Naive thymus-derived CD4-positive, alpha-beta T cell (primary cell): ENCODE measurements at regions not wholly inside any gene's neighbourhood (a gene's known extent, or its start where the extent isn't known, plus 50 kb on each side); places are given as distances from the start of the nearest gene placed in this dataset.
"Not testable (repeated sequence)": the region's sequence is repeated elsewhere in the genome, so short reads cannot be mapped to it uniquely, and the experiment has no call there.

Experiments used
- ATAC-seq: fragments of 150-1000 bp; cut with Tn5 transposase; 2 replicates; pipeline ENCODE4 v1.10.0; 2021; ENCODE audit warnings: mild to moderate bottlenecking, moderate library complexity
- CTCF ChIA-PET: fragments of 350-600 bp; sonication (Branson Sonifier 250); formaldehyde crosslinking; loops from one replicate; lab custom pipeline; 2021; ENCODE audit warnings: antibody characterized with exemption; lab: Charles Lee
- POLR2A ChIA-PET: fragments of 350-600 bp; sonication (Branson Sonifier 250); formaldehyde crosslinking; loops from one replicate; lab custom pipeline; 2021; ENCODE audit warnings: antibody characterized with exemption, inconsistent platforms; lab: Charles Lee
- DNase-seq, 9 donors: peaks; one replicate each; pipeline versions ENCODE4 v3.0.0 to v3.0.0-alpha.2; 2020 to 2022; ENCODE audit warnings: mixed read lengths in 1 of 9
- H3K27ac ChIP-seq: one replicate; pipeline ENCODE4 v1.7.0; 2013; ENCODE audit warnings: mild to moderate bottlenecking, low read depth, low read length, moderate library complexity
- H3K27me3 ChIP-seq, 2 donors: one replicate each; pipeline ENCODE4 v1.7.0; 2013; ENCODE audit warnings: low read length in 2 of 2, mild to moderate bottlenecking in 2 of 2, moderate library complexity in 2 of 2; ENCODE audit not compliant: control insufficient read depth in 2 of 2, insufficient read depth in 2 of 2
- H3K36me3 ChIP-seq, 3 experiments: 1 replicate in 2 of 3; 2 replicates in 1 of 3; pipeline ENCODE4 v1.7.0; 2013; ENCODE audit warnings: low read length in 3 of 3, mild to moderate bottlenecking in 3 of 3, moderate library complexity in 1 of 3; ENCODE audit not compliant: insufficient read depth in 3 of 3, control insufficient read depth in 2 of 3
- H3K4me1 ChIP-seq, 2 donors: one replicate each; pipeline ENCODE4 v1.7.0; 2013; ENCODE audit warnings: low read length in 2 of 2, mild to moderate bottlenecking in 2 of 2, moderate library complexity in 1 of 2; ENCODE audit not compliant: control insufficient read depth in 2 of 2, insufficient read depth in 2 of 2
- H3K4me3 ChIP-seq: 2 replicates; pipeline ENCODE4 v1.7.0; 2013; ENCODE audit warnings: mild to moderate bottlenecking, low read length
- H3K9me3 ChIP-seq, 3 experiments: 1 replicate in 2 of 3; 2 replicates in 1 of 3; pipeline ENCODE4 v1.7.0; 2013; ENCODE audit warnings: low read length in 3 of 3; ENCODE audit not compliant: control insufficient read depth in 2 of 3
- H3K27ac Mint-ChIP-seq, 9 donors: one replicate each; pipeline ENCODE4 v1.8.0; 2020 to 2022; ENCODE audit warnings: mixed read lengths in 9 of 9, mild to moderate bottlenecking in 8 of 9, moderate library complexity in 5 of 9, inconsistent platforms in 2 of 9
- H3K27me3 Mint-ChIP-seq, 5 donors: one replicate each; pipeline ENCODE4 v1.8.0; 2021 to 2022; ENCODE audit warnings: mixed read lengths in 5 of 5, mild to moderate bottlenecking in 1 of 5
- H3K36me3 Mint-ChIP-seq, 5 donors: one replicate each; pipeline ENCODE4 v1.8.0; 2020 to 2022; ENCODE audit warnings: mixed read lengths in 5 of 5, mild to moderate bottlenecking in 3 of 5, inconsistent platforms in 1 of 5
- H3K4me1 Mint-ChIP-seq, 7 donors: one replicate each; pipeline ENCODE4 v1.8.0; 2020 to 2022; ENCODE audit warnings: mixed read lengths in 7 of 7, mild to moderate bottlenecking in 3 of 7, inconsistent platforms in 1 of 7
- H3K4me3 Mint-ChIP-seq, 10 donors: one replicate each; pipeline ENCODE4 v1.8.0; 2020 to 2022; ENCODE audit warnings: mild to moderate bottlenecking in 10 of 10, mixed read lengths in 10 of 10, moderate library complexity in 6 of 10, inconsistent platforms in 2 of 10
- H3K9me3 Mint-ChIP-seq, 11 donors: one replicate each; pipeline ENCODE4 v1.8.0; 2020 to 2022; ENCODE audit warnings: mixed read lengths in 11 of 11, mild to moderate bottlenecking in 4 of 11, inconsistent platforms in 1 of 11, moderate library complexity in 1 of 11
- intact Hi-C, 2 donors: fragments of 100-400 bp; cut with micrococcal nuclease; formaldehyde crosslinking; loops; one replicate each; pipeline ENCODE4 v1.15.1; 2023

GRCh38 chr6:27014053-27014452 is 233.4 kb upstream of the PRSS16 start:
- DNase-seq, CTCF ChIA-PET, H3K4me3 Mint-ChIP-seq, H3K27ac Mint-ChIP-seq, H3K4me1 Mint-ChIP-seq, H3K36me3 ChIP-seq, H3K27me3 ChIP-seq, POLR2A ChIA-PET, intact Hi-C loops, H3K4me3 ChIP-seq, H3K4me1 ChIP-seq, H3K9me3 ChIP-seq, ATAC-seq, H3K36me3 Mint-ChIP-seq, H3K27ac ChIP-seq: not testable (repeated sequence)
- peaks cover 4 to 28% (median 25%) of the 10 kb centered on the region in 5 donors for H3K27me3 Mint-ChIP-seq
- H3K9me3 Mint-ChIP-seq: peaks cover 0 to 81% (median 22%) of the 10 kb centered on the region in 11 donors

GRCh38 chr6:27016689-27017088 is 230.8 kb upstream of the PRSS16 start:
- H3K36me3 ChIP-seq: no peaks in the 10 kb centered on the region
- DNase-seq (no peak), ATAC-seq (no peak)
- no peak overlapping the region for H3K27ac ChIP-seq
- Mint-ChIP-seq H3K27me3 (peaks cover 0 to 14% (median 9%) of the 10 kb centered on the region in 5 donors), H3K9me3 (peaks cover 0 to 65% (median 17%) of the 10 kb centered on the region in 11 donors), H3K4me1 (peaks cover 0 to 17% (median 11%) of the 10 kb centered on the region in 7 donors), H3K27ac (no peak overlapping the region), H3K4me3 (no peak overlapping the region), H3K36me3 (peaks cover 0 to 3% (median 0%) of the 10 kb centered on the region in 5 donors)
- POLR2A ChIA-PET: no interaction called here
- H3K4me3 ChIP-seq: no peak overlapping the region
- H3K9me3 ChIP-seq: no peaks in the 10 kb centered on the region
- intact Hi-C loops: no loop called here
- H3K27me3 ChIP-seq: no peaks in the 10 kb centered on the region
- peaks cover 0 to 10% of the 10 kb centered on the region in 2 donors for H3K4me1 ChIP-seq
- CTCF ChIA-PET: no interaction called here

GRCh38 chr6:27018401-27018800 is 229.1 kb upstream of the PRSS16 start:
- Mint-ChIP-seq H3K27me3 (peaks cover 0 to 27% (median 4%) of the 10 kb centered on the region in 5 donors), H3K9me3 (peaks cover 0 to 51% (median 17%) of the 10 kb centered on the region in 11 donors), H3K4me1 (peaks cover 0 to 17% (median 11%) of the 10 kb centered on the region in 7 donors), H3K27ac (peak overlapping the region in 1 of 9 donors; percentile 0)
- CTCF ChIA-PET, ATAC-seq, intact Hi-C loops, H3K27ac ChIP-seq, H3K36me3 Mint-ChIP-seq, DNase-seq, H3K9me3 ChIP-seq, H3K36me3 ChIP-seq, H3K4me1 ChIP-seq, POLR2A ChIA-PET, H3K27me3 ChIP-seq, H3K4me3 ChIP-seq, H3K4me3 Mint-ChIP-seq: not testable (repeated sequence)

GRCh38 chr6:27019651-27020552 is 227.6 kb upstream of the PRSS16 start:
- Mint-ChIP-seq H3K9me3 (peaks cover 0 to 42% (median 19%) of the 10 kb centered on the region in 11 donors), H3K27ac (peak overlapping the region in 4 of 9 donors; percentile 23 to 78 (median 32)), H3K4me3 (peak overlapping the region; percentile 70 to 89 (median 84)), H3K36me3 (peaks cover 0 to 3% (median 0%) of the 10 kb centered on the region in 5 donors), H3K27me3 (peaks cover 8 to 41% (median 15%) of the 10 kb centered on the region in 5 donors), H3K4me1 (peaks cover 0 to 17% (median 11%) of the 10 kb centered on the region in 7 donors)
- H3K36me3 ChIP-seq: no peaks in the 10 kb centered on the region
- no peaks in the 10 kb centered on the region for H3K27me3 ChIP-seq
- POLR2A ChIA-PET: no interaction called here
- DNase-seq: peak in 8 of 9 donors; percentile 7 to 40 (median 20)
- peak overlapping the region; percentile 66 for H3K4me3 ChIP-seq
- CTCF ChIA-PET: no interaction called here
- peaks cover 0 to 10% of the 10 kb centered on the region in 2 donors for H3K4me1 ChIP-seq
- H3K9me3 ChIP-seq: no peaks in the 10 kb centered on the region
- intact Hi-C loops: no loop called here
- no peak overlapping the region for H3K27ac ChIP-seq
- peak; percentile 71 for ATAC-seq

- Histone ChIP-seq H3K36me3 (no peaks in the 10 kb centered on the region), H3K4me3 (peak overlapping the region; percentile 66), H3K9me3 (no peaks in the 10 kb centered on the region), H3K27ac (no peak overlapping the region), H3K4me1 (peaks cover 0 to 10% of the 10 kb centered on the region in 2 donors), H3K27me3 (no peaks in the 10 kb centered on the region)
- intact Hi-C loops: no loop called here
- peak overlapping the region; percentile 70 to 89 (median 84) for H3K4me3 Mint-ChIP-seq
- DNase-seq: no peak
- peaks cover 0 to 3% (median 0%) of the 10 kb centered on the region in 5 donors for H3K36me3 Mint-ChIP-seq
- peaks cover 0 to 17% (median 11%) of the 10 kb centered on the region in 7 donors for H3K4me1 Mint-ChIP-seq
- ChIA-PET CTCF (no interaction called here), POLR2A (no interaction called here)
- no peak for ATAC-seq
- peaks cover 0 to 36% (median 13%) of the 10 kb centered on the region in 11 donors for H3K9me3 Mint-ChIP-seq
- peak overlapping the region in 2 of 9 donors; percentile 36 to 78 for H3K27ac Mint-ChIP-seq
- H3K27me3 Mint-ChIP-seq: peaks cover 14 to 46% (median 17%) of the 10 kb centered on the region in 5 donors
These were observed 227.0 kb upstream of the PRSS16 start for GRCh38 chr6:27020553-27020880.

GRCh38 chr6:27023664-27024063 is 223.8 kb upstream of the PRSS16 start:
- Histone ChIP-seq H3K4me1 (peaks cover 0 to 10% of the 10 kb centered on the region in 2 donors), H3K9me3 (no peaks in the 10 kb centered on the region), H3K27me3 (no peaks in the 10 kb centered on the region), H3K36me3 (no peaks in the 10 kb centered on the region), H3K4me3 (no peak overlapping the region), H3K27ac (no peak overlapping the region)
- ATAC-seq (no peak), DNase-seq (no peak)
- H3K36me3 Mint-ChIP-seq: peaks cover 0 to 3% (median 0%) of the 10 kb centered on the region in 5 donors
- intact Hi-C loops: no loop called here
- CTCF ChIA-PET: no interaction called here
- peaks cover 0 to 17% (median 11%) of the 10 kb centered on the region in 7 donors for H3K4me1 Mint-ChIP-seq
- peaks cover 0 to 8% (median 0%) of the 10 kb centered on the region in 11 donors for H3K9me3 Mint-ChIP-seq
- POLR2A ChIA-PET: no interaction called here
- no peak overlapping the region for H3K4me3 Mint-ChIP-seq
- peaks cover 18 to 58% (median 34%) of the 10 kb centered on the region in 5 donors for H3K27me3 Mint-ChIP-seq
- H3K27ac Mint-ChIP-seq: no peak overlapping the region
